ENCODE measurements at regions not wholly inside any gene's neighbourhood (a gene's known extent, or its start where the extent isn't known, plus 50 kb on each side); places are given as distances from the start of the nearest gene placed in this dataset.
"Not testable (repeated sequence)": the region's sequence is repeated elsewhere in the genome, so short reads cannot be mapped to it uniquely, and the experiment has no call there.

DNA sequence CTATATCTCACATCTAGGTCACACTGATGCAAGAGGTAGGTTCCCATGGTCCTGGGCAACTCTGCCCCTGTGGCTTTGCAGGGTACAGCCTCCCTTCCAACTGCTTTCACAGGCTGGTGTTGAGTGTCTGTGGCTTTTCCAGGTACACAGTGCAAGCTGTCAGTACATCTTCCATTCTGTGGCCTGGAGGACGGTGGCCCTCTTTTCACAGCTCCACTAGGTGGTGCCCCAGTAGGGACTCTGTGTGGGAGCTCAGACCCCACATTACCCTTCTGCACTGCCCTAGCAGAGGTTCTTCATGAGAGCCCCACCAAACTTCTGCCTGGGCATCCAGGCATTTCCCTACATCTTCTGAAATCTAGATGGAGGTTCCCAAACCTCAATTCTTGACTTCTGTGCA lies 547.4 kb upstream of the RAG2 start:
- H3K4me3 ChIP-seq (ENCODE audit: low read depth, low read length); DNase-seq (ENCODE audit: low read depth): not testable (repeated sequence)

DNA sequence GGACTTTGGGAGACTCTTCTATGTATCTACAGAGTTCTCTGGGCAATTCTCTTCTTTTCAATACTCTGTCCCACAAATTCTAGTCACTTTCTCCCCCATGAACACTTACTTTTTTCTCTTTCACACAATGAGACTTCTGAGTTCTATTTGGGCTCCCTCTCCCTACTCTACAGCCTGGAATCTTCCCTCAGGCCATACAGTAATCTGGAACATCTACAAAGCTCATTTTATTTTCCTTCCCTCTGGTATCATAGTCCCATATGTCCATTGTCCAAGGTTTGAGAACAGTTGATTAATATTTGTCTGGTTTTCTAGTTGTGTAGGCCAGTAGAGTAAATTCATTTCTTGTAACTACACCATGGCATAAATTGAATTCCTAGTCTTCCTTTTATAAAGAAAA lies 544.6 kb upstream of the RAG2 start:
- no peak for DNase-seq (ENCODE audit: low read depth)
- H3K4me3 ChIP-seq (ENCODE audit: low read depth, low read length) = no peak overlapping the region

DNA sequence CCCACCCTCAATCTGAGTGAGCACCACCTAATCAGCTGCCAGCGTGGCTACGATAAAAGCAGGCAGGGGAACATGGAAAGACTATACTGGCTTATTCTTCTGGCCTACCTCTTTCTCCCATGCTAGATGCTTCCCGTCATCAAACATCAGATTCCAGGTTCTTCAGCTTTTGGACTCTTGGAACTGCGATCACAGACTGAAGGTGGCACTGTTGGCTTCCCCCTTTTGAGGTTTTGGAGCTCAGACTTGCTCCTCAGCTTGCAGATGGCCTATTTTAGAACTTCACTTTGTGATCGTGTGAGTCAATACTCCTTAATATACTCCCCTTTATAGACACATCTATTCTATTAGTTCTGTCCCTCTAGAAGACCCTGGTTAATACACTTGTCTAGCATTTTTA lies 543.7 kb upstream of the RAG2 start:
- no peak overlapping the region for H3K4me3 ChIP-seq (ENCODE audit: low read depth, low read length)
- DNase-seq (ENCODE audit: low read depth) = no peak

DNA sequence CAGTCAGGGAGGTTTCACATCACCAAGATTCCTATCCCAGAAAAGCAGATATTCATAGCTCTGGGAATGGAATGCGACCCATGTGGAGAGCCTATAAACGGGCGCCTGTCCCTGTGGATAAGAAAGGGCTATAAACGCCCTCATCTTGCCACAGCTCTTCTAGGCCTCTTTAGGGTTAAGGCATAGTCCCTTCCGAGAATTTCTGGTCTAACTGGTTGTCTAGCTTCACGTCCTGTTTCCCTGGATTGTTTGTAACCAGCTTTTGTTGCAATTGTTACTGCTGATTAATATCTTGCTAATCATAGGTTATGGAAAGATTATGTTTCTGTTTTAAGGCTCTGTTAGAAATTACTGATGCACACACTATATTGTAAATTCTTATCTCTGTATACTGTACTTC lies 537.6 kb upstream of the RAG2 start:
- not testable (repeated sequence) for H3K4me3 ChIP-seq (ENCODE audit: low read depth, low read length); DNase-seq (ENCODE audit: low read depth)

DNA sequence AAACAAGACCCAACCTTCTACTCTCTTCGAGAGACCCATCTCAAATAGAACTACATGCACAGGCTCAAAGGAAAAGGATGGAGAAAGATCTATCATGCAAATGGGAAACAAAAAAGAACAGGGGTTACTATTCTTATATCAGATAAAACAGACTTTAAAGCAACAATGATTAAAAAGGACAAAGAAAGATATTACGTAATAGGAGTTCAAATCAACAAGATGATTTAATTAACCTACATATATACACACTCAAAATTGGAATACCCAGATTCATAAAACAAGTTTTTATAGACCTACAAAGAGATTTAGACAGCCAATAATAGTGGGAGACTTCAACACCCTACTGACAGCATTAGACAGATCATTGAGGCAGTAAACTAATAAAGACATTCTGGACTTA lies 536.6 kb upstream of the RAG2 start:
- no peak for DNase-seq (ENCODE audit: low read depth)
- no peak overlapping the region for H3K4me3 ChIP-seq (ENCODE audit: low read depth, low read length)

DNA sequence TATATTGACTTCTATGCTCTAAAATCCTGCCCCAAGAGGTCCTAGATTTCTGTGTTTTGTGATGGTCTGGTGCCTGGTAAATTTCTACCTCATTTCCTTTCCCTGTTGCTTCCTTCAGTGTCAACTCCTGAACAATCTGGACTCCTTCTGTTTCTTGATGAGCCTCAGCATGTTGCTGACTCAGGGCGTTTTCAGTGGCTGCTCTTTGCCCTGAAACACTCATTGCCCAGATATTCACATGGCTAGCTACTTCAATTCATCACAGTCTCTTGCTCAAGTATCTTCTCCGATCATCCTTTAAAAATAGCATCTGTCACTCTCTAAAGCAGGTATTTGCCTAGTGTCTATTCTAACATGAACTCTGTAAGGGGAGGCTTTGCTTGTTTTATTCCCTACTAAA lies 526.3 kb upstream of the RAG2 start:
- no peak overlapping the region for H3K4me3 ChIP-seq (ENCODE audit: low read depth, low read length)
- DNase-seq (ENCODE audit: low read depth) = no peak

DNA sequence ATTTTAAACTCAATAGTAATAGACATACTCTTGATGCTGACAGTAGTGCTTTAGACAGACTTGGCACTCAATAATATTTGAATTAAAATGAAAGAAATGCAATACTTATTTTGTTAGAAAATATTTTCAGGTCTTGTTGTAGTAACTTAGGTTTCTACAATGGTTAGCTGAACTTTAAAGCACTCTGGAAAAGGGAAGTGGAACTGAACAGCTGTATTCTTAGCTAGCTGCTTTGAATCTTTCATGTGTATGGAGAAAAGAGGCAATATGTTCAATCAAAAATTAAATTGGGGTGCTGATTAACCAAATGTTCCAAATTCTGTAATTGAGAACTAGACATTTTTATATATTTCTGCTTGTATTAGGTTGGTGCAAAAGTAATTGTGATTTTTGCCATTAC lies 517.9 kb upstream of the RAG2 start:
- no peak overlapping the region for H3K4me3 ChIP-seq (ENCODE audit: low read depth, low read length)
- no peak for DNase-seq (ENCODE audit: low read depth)

DNA sequence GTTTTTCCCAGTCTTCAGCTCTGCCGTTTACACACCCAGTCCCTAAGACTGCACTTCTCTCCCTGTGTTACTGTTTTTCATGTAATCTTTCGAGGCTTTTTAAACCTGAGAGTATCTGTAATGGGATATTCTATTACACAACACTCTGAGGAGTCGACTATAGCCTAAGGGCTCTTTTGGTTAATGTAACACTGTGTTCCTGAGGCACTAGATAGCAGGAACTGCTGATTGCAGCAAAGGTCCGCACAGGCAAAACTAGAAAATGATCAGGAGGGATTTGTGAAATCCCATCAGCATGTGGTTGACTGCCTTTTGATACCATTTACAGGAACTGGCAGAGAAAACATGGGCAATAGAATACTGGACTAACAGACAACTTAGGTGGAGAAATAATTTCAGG lies 512.3 kb upstream of the RAG2 start:
- no peak overlapping the region for H3K4me3 ChIP-seq (ENCODE audit: low read depth, low read length)
- DNase-seq (ENCODE audit: low read depth) = no peak

DNA sequence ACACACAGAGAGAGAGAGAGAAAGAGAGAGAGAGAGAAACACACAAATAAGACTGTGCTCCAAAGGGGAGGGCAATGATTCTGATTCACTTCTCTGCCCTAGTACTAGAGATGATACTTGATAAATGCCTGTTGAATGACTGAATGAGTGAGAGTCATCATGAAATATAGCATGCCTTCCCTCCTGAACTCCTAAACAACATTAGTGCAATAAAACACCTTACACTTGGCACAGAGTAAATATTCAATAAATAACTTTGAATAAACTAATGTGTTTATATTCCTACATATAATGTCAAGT lies 511.2 kb upstream of the RAG2 start:
- no peak for DNase-seq (ENCODE audit: low read depth)
- H3K4me3 ChIP-seq (ENCODE audit: low read depth, low read length) = no peak overlapping the region

DNA sequence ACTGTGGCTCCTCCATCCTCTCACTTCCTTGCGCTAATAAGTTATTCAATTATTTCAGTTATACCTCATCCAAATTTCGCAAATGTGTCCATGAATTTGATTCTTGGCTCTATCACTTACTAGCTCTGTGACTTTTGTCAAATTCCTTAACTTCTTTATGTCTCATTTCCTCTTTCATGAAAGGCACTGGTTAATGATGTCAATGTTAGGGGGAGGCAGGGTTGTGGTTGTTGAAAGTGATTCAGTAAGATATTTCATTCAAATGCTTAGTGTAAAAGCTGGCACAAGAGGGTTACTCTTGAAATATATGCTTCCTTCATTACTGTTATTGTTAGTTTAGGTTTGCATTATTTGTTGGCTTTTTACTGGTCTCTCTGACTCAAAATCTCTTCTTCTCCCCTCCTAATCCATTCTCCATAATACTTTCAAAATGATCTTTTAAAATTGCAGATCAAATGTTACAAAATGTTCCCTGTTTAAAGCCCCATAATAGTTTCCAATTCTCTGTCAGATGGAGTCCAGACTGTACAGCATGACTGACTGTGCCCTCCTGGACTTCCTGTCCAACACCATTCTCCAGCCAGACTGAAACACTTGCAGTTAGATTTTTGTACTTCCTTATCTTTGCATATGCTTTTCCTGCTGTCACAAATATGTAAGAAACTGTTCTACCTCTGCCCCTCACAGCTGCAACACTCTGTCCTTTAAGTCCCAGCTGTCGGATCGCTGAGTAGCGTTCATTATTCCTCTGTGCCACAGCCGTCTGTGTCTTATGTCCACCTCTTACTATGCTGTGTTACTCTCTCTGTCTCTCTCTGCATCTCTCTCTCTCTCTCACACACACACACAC lies 510.6 kb upstream of the RAG2 start:
- H3K4me3 ChIP-seq (ENCODE audit: low read depth, low read length) = no peak overlapping the region
- no peak for DNase-seq (ENCODE audit: low read depth)

DNA sequence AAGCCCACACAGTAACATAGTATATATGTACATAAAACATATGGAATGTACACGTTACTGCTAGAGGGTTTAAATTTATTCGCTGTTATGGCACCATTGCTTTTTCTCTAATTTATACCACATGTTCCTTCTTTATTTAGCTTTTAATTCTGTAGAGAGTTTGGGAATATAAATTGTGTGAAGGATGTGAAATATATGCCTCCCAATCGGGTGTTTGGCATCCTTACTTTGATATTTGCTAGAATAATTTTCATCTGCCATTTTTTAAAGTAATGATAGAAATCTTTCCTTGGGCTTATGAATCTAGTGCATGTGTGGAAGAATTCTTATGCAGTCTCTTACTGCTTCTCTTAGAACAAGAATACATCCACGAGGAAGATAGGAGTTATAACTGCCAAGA lies 509.8 kb upstream of the RAG2 start:
- H3K4me3 ChIP-seq (ENCODE audit: low read depth, low read length) = no peak overlapping the region
- no peak for DNase-seq (ENCODE audit: low read depth)

DNA sequence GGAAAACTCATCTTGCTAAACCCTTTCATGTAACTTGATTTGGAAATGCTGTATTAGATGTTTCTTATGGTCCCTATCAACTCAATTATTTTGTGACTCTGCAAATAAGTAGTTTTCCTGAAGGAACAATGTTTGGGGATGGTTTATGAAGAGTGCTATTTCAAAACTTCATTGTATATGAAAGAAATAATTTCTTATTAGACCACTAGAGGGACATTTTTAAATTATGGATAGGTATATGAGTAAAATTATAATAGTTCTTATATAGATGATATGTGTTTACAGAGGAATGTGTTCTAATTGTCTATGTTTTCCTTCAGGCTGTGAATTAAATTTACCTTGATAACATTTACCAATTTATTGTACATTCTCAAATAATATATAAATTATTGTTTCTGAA lies 509.4 kb upstream of the RAG2 start:
- DNase-seq (ENCODE audit: low read depth) = no peak
- no peak overlapping the region for H3K4me3 ChIP-seq (ENCODE audit: low read depth, low read length)

DNA sequence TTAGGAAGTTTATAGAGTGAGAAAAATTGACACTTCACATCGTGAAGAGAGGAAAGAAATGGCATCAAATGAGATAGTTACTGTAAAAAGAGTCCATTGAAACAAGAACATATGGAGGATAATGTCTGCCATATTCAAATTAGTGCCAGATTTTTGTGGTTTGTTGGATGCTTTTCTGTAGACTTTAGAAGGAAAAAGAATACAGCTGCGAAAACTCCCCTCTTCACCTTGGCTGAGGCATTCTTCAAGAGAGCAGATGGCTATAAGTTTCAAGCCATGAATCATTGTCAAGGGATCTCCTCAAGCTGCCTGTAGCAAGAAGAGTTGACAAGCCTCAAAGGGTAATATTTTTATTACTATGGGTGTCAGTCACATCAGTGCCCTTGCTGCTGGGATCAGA lies 507.4 kb upstream of the RAG2 start:
- DNase-seq (ENCODE audit: low read depth) = no peak

DNA sequence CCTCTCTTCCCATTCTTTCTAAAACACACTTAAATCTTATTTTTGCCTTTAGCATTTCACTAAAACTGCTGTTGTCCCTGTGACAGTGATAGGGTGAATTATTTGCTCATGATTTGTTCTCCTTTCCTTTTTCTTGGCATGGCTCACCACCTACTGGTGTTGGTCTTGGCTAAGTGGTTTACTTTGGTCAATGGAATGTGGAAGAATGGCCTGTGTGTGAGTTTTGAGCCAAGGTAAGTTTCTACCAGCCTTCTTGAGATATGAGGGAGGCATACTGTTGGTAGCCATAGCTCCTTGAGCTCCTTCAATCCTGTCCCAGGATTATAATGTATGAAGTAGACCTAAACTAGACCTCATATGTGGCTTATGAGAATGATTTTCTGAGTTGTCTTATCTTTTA lies 506.3 kb upstream of the RAG2 start:
- DNase-seq (ENCODE audit: low read depth) = no peak
- no peak overlapping the region for H3K4me3 ChIP-seq (ENCODE audit: low read depth, low read length)

More for the DNA sequence above, 507.4 kb upstream of the RAG2 start:
- H3K4me3 ChIP-seq (ENCODE audit: low read depth, low read length) = no peak overlapping the region

DNA sequence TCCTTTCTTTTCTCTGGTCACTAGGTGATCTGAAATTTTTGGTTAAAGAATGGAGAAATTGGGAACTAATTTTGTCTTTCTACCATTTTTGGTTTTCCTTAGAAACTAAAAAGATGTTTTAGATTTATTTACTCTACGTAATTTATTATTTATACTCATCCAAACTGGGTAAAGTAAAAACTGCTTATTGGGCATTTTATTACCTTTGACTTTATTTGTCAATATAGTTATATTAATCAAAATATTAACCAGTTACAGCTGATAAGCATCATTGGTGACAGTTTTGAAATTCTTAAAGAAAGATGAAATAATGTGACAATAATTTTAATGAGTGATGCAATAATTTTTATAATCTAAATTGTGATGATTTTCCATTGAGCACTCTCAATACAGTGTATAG lies 502.0 kb upstream of the RAG2 start:
- no peak overlapping the region for H3K4me3 ChIP-seq (ENCODE audit: low read depth, low read length)
- DNase-seq (ENCODE audit: low read depth) = no peak

DNA sequence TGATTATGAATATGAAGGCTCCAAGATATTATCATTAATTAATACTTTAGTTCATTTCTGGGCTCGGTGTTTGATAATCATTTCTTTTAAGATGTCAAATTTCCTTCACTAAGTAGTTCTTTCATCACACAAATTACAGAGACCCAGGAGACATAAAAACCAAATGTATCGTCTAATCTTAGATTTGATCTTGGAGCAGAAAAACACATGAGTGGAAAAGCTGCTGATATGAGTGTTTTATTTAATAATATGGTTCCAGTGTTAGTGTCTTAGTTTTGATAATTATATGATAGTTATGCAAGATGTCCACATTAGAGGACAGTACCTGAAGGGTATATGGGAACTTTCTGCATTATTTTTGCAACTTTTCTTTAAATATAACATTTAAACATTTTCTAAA lies 494.5 kb upstream of the RAG2 start:
- H3K4me3 ChIP-seq (ENCODE audit: low read depth, low read length) = no peak overlapping the region
- DNase-seq (ENCODE audit: low read depth) = no peak

DNA sequence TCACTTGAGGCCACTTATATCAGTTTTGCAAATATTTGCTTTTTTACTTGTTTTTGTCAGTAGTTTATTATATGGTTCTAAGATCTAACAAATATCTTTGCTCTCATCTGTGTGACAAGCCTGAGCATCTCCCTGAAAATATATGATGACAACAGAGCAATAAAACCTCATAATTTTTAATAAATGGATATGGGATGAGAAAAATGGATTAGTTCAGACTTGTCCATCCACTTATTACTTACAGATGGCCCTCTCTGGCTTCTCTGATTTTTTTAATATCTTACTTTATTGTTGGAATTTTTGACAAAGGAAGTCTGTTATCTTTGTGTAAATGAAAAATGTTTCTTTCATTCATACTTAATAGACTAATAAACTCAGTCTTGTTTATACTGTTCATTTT lies 491.4 kb upstream of the RAG2 start:
- DNase-seq (ENCODE audit: low read depth) = no peak
- no peak overlapping the region for H3K4me3 ChIP-seq (ENCODE audit: low read depth, low read length)

DNA sequence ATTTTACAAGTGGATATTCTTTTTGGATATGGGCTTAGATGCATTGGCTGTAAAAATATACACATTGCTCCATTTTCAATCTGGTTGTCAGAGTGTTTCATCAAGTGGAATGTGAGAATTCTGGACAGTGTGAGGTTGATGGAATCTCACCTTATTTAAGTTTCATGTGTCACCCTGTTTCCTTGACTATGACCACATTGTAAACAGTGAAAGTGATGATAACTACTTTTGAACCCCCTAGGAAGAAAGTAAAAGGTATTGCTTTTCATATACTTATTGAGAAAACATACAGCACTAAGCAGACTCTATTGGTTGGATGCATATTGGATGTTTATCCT lies 490.5 kb upstream of the RAG2 start:
- no peak overlapping the region for H3K4me3 ChIP-seq (ENCODE audit: low read depth, low read length)
- no peak for DNase-seq (ENCODE audit: low read depth)

DNA sequence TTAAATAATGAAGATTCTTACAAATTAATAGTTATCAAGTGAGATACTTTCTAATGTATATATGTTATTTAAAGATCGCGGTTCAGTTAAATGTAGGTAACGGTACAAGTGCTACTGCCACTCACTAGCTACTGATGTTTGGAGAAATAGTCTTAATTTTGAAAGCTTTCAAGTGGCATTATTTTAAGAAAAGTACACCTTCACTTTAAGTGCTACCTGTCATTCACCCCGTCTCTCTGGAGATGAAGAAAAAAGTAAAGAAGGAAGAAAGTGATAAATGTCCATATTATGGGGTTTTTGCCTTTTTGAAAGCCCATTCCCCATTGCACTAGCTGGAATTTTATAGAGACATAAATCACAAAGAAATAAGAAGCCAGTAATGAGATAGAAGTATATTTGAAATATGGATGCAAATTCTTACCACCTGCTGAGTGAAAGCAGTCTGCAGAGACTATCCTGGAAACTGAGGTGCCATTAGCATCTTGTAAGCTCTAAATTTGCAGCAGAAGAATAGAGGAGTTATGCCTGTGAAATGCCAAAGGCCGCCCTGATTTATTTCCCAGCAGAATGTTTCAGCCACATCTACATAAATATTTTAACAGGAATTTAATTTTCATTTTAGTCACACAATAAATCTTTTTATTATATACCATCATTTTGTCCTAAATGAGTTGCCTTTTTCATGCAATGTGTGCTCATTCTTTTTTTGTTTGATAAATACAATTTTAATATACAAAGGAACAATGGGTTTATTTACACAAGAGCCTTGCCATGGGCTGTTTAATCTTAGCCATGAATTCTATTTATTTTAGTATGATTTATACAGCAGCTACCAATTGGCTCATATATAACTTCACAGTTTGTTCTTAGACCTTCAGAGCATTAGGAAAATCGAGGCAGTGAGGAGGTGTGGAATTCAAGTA lies 489.9 kb upstream of the RAG2 start:
- DNase-seq (ENCODE audit: low read depth) = no peak
- H3K4me3 ChIP-seq (ENCODE audit: low read depth, low read length) = no peak overlapping the region

DNA sequence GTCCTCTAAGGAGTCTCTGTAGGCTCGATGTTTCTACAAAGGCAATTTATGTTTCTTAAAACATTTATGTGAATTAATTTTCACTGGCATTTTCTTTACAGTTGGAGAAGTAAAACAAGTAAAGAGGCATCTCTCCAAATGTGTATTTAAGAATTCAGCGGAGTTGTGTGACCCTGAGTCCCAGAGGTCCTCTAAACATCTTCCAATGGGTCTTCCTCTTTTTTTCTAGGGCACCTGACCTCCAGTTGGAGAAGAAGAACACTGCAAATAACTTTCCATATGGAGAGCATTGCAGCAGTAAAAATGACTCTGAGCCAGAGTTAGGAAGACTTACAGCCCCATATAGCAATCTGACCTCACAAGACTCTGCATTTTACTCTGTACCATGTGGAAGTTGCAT lies 480.5 kb upstream of the RAG2 start:
- no peak for DNase-seq (ENCODE audit: low read depth)
- no peak overlapping the region for H3K4me3 ChIP-seq (ENCODE audit: low read depth, low read length)

DNA sequence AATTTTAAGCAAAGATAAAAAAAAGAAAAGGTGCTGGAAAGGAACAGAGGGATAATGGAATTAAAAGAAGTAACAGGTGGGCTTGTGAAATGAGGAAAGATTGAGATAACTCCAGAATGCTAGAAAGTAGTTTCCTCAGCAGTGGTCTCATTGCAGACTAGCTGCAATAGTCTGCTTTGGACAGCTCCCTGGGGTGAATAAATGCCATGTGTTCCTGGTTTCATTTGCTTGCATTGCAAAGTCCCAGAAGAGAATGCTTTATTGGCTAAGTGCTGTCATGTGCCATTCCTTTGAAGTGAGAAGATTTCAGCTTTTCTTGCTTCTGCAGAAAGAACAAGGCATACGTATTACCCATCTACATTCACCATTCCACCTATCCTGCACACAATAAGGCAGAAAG lies 478.8 kb upstream of the RAG2 start:
- DNase-seq (ENCODE audit: low read depth) = no peak
- no peak overlapping the region for H3K4me3 ChIP-seq (ENCODE audit: low read depth, low read length)
